Rectal smooth muscle tissue (tissue), 1 donor: ENCODE measurements at regions not wholly inside any gene's neighbourhood (a gene's known extent, or its start where the extent isn't known, plus 50 kb on each side); places are given as distances from the start of the nearest gene placed in this dataset.

Source experiments
- H3K27ac ChIP-seq: one replicate; pipeline ENCODE4 v1.7.0; 2013; ENCODE audit warnings: low read depth, low read length, inconsistent platforms
- H3K27me3 ChIP-seq: one replicate; pipeline ENCODE4 v1.7.0; 2013; ENCODE audit warnings: low read length; ENCODE audit not compliant: control insufficient read depth, insufficient read depth
- H3K36me3 ChIP-seq: one replicate; pipeline ENCODE4 v1.7.0; 2013; ENCODE audit warnings: low read length; ENCODE audit not compliant: control insufficient read depth, insufficient read depth
- H3K4me1 ChIP-seq: one replicate; pipeline ENCODE4 v1.7.0; 2013; ENCODE audit warnings: low read length; ENCODE audit not compliant: control insufficient read depth, insufficient read depth
- H3K4me3 ChIP-seq: one replicate; pipeline ENCODE4 v1.7.0; 2013; ENCODE audit warnings: low read length
- H3K9ac ChIP-seq: one replicate; pipeline ENCODE4 v1.7.0; 2013; ENCODE audit warnings: low read length

DNA sequence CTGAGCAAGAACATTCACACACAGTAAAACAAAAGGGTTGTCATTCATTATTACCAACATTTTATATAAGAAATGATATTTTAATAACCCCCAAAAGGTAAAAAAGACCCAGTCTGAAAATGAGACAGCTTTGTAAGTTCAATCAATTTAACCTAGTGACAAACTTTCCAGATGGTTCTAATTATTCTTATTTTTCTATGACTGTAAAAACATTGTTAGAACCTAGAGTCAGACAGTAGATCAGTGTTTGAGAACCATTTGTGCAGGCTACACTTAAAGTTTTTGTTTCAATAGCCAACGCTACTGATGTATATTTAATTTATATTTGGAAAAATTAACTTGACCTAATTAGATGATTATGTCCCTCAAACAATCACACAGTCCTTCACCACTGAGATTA lies 708.4 kb upstream of the CBLB start:
- H3K36me3 ChIP-seq, result no peaks in the 10 kb centered on the region

DNA sequence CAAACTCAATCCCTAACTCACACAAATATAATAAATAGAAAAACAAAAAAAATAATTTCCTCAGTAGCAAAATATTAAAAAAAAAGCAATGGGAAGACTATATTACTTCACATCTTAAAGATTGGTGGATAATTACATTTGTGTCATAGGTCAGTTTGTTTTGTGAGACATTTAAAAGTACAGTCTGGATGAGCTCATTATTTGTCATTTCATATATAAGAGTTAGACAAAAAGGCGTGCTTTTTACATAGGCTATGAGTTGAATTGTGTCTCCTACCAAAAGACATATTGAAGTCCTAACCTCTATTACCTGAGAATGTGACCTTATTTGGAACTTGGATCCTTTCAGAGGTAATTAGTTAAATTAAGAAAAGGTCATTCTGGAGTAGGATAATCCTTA lies 710.1 kb upstream of the CBLB start:
- Histone ChIP-seq H3K27ac (no peak overlapping the region), H3K27me3 (no peaks in the 10 kb centered on the region), H3K4me1 (no peaks in the 10 kb centered on the region), H3K9ac (no peak overlapping the region), H3K36me3 (no peaks in the 10 kb centered on the region), H3K4me3 (no peak overlapping the region)

More for the DNA sequence above, 708.4 kb upstream of the CBLB start:
- H3K9ac ChIP-seq, result no peak overlapping the region
- H3K27ac ChIP-seq, result no peak overlapping the region
- no peak overlapping the region for H3K4me3 ChIP-seq
- H3K4me1 ChIP-seq, result no peaks in the 10 kb centered on the region
- no peaks in the 10 kb centered on the region for H3K27me3 ChIP-seq

- Histone ChIP-seq H3K4me3 (no peak overlapping the region), H3K36me3 (no peaks in the 10 kb centered on the region), H3K27ac (no peak overlapping the region), H3K4me1 (no peaks in the 10 kb centered on the region), H3K9ac (no peak overlapping the region), H3K27me3 (no peaks in the 10 kb centered on the region)
These were observed 713.3 kb upstream of the CBLB start for GRCh38 chr3:106582151-106582550.

- Histone ChIP-seq H3K9ac (no peak overlapping the region), H3K36me3 (no peaks in the 10 kb centered on the region), H3K27ac (no peak overlapping the region), H3K4me3 (no peak overlapping the region), H3K27me3 (no peaks in the 10 kb centered on the region), H3K4me1 (no peaks in the 10 kb centered on the region)
These were observed 718.7 kb upstream of the CBLB start for GRCh38 chr3:106587551-106587950.

DNA sequence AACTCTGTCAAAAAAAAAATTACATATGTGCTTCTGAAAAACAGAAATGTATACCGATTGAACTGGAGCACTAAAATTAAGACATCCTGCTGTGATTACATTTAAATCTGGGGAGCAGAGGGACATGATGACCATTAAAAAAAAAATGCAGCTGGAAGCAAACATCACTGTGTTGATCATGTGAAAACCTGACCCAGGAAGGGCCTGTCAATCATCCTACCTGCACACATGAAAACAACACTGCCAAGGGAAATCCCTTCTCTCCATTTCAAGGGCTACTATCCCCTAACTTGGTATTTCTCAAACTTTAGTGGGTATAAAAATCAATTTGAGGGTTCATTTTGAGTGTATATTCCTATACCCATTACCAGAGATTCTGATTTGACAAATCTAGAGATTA lies 719.9 kb upstream of the CBLB start:
- Histone ChIP-seq H3K36me3 (no peaks in the 10 kb centered on the region), H3K9ac (no peak overlapping the region), H3K4me3 (no peak overlapping the region), H3K27me3 (no peaks in the 10 kb centered on the region), H3K4me1 (no peaks in the 10 kb centered on the region), H3K27ac (no peak overlapping the region)

GRCh38 chr3:106589311-106589942 lies 720.6 kb upstream of the CBLB start:
- Histone ChIP-seq H3K9ac (no peak overlapping the region), H3K4me1 (no peaks in the 10 kb centered on the region), H3K27ac (no peak overlapping the region), H3K27me3 (no peaks in the 10 kb centered on the region), H3K4me3 (no peak overlapping the region), H3K36me3 (no peaks in the 10 kb centered on the region)

DNA sequence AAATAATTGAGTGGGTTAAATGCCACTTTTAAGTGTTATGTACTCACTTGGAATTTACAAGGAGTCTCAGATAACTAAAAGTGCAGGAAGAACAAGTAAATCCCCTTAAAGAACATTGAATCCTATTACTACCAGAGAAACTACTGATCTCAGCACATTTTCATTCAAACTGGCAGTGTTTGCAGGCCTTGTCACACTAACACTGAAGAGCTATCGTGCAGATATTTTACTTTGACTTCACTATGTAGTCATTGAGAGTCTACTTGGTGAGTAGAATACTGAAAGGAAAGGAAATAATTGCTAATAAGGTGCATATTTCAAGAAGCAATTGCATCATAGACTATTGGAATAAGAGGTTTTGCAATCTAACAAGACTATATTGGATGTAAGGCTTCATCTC lies 721.4 kb upstream of the CBLB start:
- Histone ChIP-seq H3K4me3 (no peak overlapping the region), H3K27me3 (no peaks in the 10 kb centered on the region), H3K36me3 (no peaks in the 10 kb centered on the region), H3K9ac (no peak overlapping the region), H3K4me1 (no peaks in the 10 kb centered on the region), H3K27ac (no peak overlapping the region)

DNA sequence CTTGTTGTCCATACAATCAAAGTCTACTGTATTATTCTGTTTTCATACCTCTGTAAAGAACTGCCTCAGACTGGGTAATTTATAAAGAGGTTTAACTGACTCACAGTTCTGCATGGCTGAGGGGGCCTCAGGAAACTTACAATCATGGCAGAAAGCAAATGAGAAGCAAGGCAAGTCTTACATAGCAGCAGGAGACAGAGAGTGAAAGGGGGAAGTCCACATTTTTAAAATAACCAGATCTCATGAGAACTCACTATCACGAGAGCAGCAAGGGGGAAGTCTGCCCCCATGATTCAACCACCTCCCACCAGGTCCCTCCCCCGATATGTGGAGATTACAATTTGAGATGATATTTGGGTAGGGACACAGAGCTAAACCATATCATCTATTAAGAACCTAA lies 724.6 kb upstream of the CBLB start:
- Histone ChIP-seq H3K9ac (no peak overlapping the region), H3K4me1 (no peaks in the 10 kb centered on the region), H3K27me3 (no peaks in the 10 kb centered on the region), H3K4me3 (no peak overlapping the region), H3K27ac (no peak overlapping the region), H3K36me3 (no peaks in the 10 kb centered on the region)

- no peak overlapping the region for H3K9ac ChIP-seq
- no peaks in the 10 kb centered on the region for H3K36me3 ChIP-seq
- no peaks in the 10 kb centered on the region for H3K27me3 ChIP-seq
- H3K4me1 ChIP-seq, result no peaks in the 10 kb centered on the region
- no peak overlapping the region for H3K27ac ChIP-seq
- no peak overlapping the region for H3K4me3 ChIP-seq
These were observed 741.0 kb upstream of the CBLB start for GRCh38 chr3:106609666-106610301.

DNA sequence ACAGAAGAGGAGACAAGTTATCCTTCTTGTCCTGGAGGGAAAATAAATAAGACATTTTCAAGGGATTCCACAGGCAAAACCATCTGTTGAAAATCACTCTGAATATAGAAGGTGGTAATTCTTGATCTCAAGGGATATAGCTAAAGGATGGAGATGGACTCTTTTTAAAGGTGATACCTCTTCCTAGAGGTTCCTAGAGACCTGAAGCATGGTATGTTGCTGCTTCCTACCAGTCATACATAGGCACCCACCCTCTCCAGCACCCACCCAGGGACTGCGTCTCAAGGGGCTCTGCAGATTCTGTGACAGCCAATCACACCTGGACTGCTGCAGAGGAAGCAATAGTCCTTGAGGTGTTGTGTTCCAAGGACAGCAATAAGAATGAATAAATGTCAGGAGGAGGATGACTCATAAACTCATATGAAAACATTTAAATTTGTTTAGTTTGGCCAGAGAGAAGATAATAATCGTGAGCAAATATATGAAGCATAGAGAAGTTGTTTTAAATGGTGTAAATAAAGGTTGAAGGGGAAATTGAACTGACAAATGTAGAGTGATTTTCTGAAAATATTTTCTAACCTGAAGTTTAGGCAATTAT lies 741.6 kb upstream of the CBLB start:
- Histone ChIP-seq H3K27ac (no peak overlapping the region), H3K4me1 (no peaks in the 10 kb centered on the region), H3K36me3 (no peaks in the 10 kb centered on the region), H3K27me3 (no peaks in the 10 kb centered on the region), H3K4me3 (no peak overlapping the region), H3K9ac (no peak overlapping the region)

DNA sequence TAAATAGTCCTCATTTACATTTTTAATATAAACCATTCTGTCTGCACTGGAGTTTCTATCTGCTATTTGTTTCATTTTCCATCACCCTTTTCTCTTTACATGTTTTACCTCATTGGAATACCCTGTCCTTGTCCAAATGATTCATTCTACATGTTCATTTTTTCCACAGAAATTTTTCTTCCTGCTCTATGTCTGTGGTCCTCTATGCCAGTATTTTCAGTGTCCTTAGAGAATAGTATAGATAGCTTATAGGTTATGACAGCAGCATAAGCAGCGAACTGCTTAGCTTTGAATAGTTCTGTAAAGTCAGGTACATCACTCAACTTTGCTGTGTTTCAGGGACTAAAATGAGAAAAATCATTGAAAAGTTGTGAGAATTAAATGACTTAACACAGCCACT lies 742.3 kb upstream of the CBLB start:
- H3K4me3 ChIP-seq, result no peak overlapping the region
- no peaks in the 10 kb centered on the region for H3K4me1 ChIP-seq
- no peaks in the 10 kb centered on the region for H3K36me3 ChIP-seq
- H3K27me3 ChIP-seq, result no peaks in the 10 kb centered on the region
- H3K9ac ChIP-seq, result no peak overlapping the region
- H3K27ac ChIP-seq, result no peak overlapping the region

DNA sequence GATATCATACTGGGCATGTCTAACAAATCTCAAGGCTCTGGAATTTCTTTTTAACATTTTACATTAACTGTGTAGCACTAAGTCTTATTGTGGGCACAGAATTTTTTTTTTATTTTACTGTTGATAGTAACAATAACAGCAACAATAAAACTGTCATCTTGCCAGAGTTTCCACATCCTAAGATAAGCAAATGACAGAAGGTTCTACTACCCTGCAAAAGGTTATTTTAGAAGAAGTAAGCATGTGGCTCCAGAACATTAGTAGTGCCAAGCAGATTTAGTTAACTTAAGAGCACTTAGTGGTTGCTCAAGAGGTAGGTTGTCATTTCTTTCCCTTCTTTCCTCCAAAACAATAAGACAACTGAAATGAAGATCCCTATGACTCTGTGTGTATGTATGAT lies 743.0 kb upstream of the CBLB start:
- no peaks in the 10 kb centered on the region for H3K4me1 ChIP-seq
- H3K4me3 ChIP-seq, result no peak overlapping the region
- H3K27ac ChIP-seq, result no peak overlapping the region
- no peaks in the 10 kb centered on the region for H3K36me3 ChIP-seq
- H3K9ac ChIP-seq, result no peak overlapping the region
- no peaks in the 10 kb centered on the region for H3K27me3 ChIP-seq

DNA sequence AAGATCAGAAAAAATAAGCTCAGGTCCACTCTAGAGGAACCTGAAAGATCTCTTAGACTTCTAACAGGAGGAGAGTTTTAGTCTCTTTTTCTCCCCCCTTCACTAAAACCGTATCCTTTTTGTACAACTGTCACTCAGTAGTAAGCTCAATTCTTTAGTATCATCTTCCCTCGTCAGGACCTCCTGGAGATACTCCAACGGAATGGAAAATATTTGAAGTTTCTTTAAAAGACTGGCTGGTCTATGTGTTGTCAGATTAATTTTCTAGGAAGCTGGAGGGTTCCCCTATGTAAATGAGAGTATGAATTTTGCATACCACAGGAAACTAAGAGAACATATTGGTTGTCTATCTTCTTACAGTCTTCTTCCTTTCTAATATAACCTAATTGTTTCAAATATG lies 747.7 kb upstream of the CBLB start:
- Histone ChIP-seq H3K27me3 (no peaks in the 10 kb centered on the region), H3K27ac (no peak overlapping the region), H3K4me3 (no peak overlapping the region), H3K4me1 (no peaks in the 10 kb centered on the region), H3K9ac (no peak overlapping the region), H3K36me3 (no peaks in the 10 kb centered on the region)
